Activated CD4-positive, alpha-beta T cell treated with anti-CD3 and anti-CD28 coated beads, Interleukin-2, amount 50 U/mL, for 16 hours (primary cell): ENCODE measurements at regions not wholly inside any gene's neighbourhood (a gene's known extent, or its start where the extent isn't known, plus 50 kb on each side); places are given as distances from the start of the nearest gene placed in this dataset.
"Not testable (repeated sequence)": the region's sequence is repeated elsewhere in the genome, so short reads cannot be mapped to it uniquely, and the experiment has no call there.

Experiments used
- DNase-seq: peaks from one replicate; pipeline ENCODE4 v3.0.0-alpha.2; 2020

DNA sequence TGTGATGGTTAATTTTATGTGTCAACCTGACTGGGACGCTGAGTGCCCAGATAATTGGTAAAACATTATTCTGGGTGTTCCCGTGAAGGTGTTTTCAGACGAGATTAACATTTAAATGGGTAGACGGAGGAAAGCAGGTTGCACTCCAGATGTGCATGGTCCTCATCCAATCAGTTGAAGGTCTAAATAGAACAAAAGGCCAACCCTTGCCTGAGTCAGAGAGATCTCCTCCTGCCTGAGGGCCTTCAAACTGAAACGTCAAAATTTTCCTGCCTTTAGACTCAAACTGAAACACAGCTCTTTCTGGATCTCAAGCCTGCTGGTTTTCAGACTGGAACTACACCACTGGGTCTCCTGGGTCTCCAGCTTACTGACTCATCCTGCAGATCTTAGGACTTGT lies 73.5 kb downstream of the NPIPA8 start:
- not testable (repeated sequence) for DNase-seq

GRCh38 chr16:18261848-18262247 lies 74.7 kb downstream of the NPIPA8 start:
- DNase-seq: not testable (repeated sequence)

GRCh38 chr16:18259496-18260176 lies 76.9 kb downstream of the NPIPA8 start:
- not testable (repeated sequence) for DNase-seq

DNA sequence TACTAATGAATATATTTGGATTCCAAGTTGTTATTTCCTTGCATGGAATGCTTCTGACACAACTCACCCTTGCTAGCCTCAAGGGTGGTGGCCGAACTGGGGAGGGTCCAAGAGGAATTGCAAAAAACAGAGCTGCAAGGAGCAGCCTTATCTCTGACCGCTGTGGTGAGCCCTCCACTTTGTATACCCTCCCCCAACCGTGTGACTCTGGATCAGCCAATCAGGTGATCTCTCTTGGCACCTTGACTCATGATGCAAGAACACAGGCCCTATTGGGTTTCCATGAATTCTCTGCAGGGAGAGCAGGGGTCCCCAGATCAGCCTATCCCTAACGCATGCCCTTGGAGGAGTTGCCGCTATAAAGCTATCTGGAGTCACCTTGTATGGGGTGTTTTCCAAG lies 83.6 kb downstream of the NPIPA8 start:
- DNase-seq: not testable (repeated sequence)

DNA sequence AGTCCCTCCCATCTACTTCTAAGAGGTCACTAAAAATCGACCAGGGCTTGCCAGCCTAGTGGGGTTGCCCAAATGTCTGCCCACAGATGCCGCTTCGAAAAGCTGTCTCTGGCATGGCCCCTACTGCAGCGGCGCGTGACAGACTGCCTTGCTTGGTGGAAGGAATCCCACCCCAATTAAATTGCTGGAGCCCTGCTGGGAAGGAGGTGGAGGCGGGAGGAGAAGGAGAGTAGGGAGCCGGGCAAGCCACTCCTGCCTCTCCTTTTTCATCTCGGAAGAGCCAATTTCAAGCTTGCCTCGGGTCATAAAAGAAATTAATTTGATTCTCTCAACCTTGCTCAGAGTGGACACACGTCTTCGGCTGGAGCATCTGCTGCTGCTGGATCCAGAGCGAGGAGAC lies 106.0 kb downstream of the NPIPA8 start:
- not testable (repeated sequence) for DNase-seq

- DNase-seq: not testable (repeated sequence)
These were observed 114.2 kb downstream of the NPIPA8 start for GRCh38 chr16:18222054-18223009.

DNA sequence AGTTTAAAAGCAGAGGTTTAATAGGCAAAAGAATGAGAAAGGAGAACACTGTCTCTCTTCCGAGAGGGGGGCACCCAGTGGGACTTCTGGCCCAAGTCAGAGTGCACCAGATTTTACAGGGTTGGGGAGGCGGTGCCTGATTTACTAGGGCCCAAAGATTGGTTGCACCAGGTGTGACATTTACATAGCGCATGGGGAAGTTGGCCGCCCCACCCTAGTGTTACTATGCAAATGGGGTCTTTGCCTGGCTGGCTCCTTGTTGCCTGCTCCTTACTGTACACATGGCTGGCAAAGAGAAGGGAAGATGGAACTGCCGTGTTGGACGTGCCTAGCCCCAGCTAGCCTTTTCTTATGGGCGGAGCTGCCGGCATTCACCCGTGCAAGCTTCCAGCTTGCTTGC lies 118.8 kb downstream of the NPIPA8 start:
- not testable (repeated sequence) for DNase-seq

DNA sequence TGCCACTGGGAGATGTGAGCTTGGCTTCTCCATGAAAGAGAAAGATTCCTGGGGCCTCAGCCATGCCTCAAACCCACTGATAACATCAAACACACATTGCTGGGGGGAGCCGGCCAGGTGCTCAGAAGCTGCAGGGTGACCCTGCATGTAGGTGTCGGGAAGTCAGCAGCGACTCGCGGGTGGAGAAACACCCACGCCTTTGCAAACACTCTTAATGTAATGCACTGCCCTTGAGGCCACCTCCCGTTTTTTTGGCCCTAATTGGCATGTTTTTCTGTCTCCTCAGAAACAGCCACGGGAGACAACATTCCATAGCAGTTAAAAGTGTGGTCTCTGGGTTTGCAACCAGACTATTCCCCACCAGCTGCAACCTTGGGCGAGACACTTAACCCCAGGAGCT lies 119.7 kb downstream of the NPIPA8 start:
- not testable (repeated sequence) for DNase-seq

DNA sequence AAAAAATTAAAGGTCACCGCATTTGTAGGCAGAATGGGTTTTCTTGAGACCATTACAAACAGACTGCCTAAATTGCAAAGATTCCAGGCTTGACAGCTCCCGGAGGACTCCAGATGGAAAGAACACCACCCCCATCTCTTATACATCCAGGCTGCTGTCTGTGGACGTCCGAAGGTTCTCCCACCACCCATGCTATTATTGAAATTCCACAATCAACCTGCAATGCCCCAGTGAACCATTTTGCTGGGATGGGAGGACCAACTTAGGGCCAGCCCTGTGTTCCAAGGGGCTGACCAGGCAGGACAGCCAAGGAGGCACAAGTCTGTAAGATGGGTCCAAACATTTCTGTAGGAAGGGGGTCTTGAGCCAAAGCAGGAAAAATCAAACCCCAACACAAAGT lies 122.7 kb downstream of the NPIPA8 start:
- not testable (repeated sequence) for DNase-seq

- DNase-seq: not testable (repeated sequence)
These were observed 125.0 kb downstream of the NPIPA8 start for GRCh38 chr16:18211505-18211904.

- DNase-seq: not testable (repeated sequence)
These were observed 131.8 kb downstream of the NPIPA8 start for GRCh38 chr16:18204786-18205185.

GRCh38 chr16:18204309-18204708 lies 132.2 kb downstream of the NPIPA8 start:
- not testable (repeated sequence) for DNase-seq

DNA sequence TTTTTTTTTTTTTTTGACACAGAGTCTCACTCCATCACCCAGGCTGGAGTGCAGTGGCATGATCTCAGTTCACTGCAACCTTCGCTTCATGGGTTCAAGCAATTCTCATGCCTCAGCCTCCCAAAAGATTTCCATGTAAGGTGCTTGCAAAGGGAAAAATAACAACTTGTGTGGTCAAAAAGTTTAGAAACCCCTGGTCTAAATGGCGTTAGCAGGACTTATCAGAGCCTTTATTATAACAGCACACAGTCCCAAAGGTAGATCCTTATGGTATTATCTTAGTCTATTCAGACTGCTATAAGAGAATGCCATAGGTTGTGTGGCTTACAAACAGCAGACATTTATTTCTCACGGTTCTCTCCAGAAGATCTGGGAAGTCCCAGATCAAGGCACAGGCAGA lies 135.0 kb downstream of the NPIPA8 start:
- DNase-seq: not testable (repeated sequence)

- DNase-seq: not testable (repeated sequence)
These were observed 144.1 kb downstream of the NPIPA8 start for GRCh38 chr16:18192389-18192788.

DNA sequence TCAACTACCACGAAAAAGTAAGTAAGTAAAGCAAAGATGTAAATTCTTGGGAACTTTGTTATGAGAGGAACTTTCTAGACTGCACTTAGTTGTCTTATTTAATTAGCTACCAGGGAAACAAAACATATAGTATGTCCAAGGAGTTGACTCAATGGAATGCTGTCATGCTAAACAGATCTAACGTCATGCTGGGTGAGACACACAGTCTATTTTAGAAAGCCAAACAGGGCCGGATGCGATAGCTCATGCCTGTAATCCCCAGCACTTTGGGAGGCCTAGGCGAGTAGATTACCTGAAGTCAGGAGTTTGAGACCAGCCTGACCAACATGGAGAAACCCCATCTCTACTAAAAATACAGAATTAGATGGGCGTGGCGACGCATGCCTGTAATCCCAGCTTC lies 146.4 kb downstream of the NPIPA8 start:
- DNase-seq: not testable (repeated sequence)

DNA sequence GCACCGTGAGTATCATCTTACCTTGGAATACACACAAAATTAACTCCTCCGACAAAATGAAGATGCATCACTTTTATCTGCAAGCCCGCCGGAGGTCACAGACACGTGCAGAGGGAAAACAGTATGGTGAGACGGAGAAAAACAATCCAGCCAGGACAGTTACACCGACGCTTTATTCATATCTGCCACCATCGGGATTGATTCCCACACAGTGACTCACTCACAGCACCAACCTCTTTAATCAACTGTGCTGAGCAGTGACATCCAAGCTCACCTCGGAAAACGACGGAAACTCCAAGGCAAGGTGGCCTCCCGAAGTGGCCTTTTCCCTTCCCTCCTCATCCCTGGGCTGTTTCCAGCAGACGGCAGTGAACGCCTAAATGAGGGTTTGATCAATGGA lies 151.8 kb downstream of the NPIPA8 start:
- DNase-seq: not testable (repeated sequence)

GRCh38 chr16:18181028-18181427 lies 155.5 kb downstream of the NPIPA8 start:
- DNase-seq: not testable (repeated sequence)

GRCh38 chr16:18173945-18174497 lies 162.5 kb downstream of the NPIPA8 start:
- DNase-seq: not testable (repeated sequence)

GRCh38 chr16:18162293-18162692 lies 174.2 kb downstream of the NPIPA8 start:
- DNase-seq: not testable (repeated sequence)

GRCh38 chr16:18161224-18161623 lies 175.3 kb downstream of the NPIPA8 start:
- not testable (repeated sequence) for DNase-seq

DNA sequence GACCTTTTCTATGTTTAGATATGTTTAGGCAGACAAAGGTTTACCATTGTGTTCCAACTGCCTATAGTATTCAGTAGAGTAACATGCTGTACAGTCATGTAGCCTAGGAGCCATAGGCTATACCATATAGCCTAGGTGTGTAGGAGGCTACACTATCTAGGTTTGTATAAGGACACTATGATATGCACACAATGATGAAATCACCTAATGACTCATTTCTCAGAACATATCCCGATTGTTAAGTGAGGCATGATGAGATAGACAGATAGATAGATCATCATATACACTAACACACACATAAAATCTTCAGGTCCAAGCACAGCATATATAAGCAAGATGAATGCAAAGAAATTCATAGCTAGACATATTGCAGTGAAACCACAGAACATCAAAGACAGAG lies 177.4 kb downstream of the NPIPA8 start:
- DNase-seq: not testable (repeated sequence)

GRCh38 chr16:18157854-18158253 lies 178.7 kb downstream of the NPIPA8 start:
- not testable (repeated sequence) for DNase-seq

GRCh38 chr16:18152832-18153231 lies 183.7 kb downstream of the NPIPA8 start:
- DNase-seq: not testable (repeated sequence)
